ENCODE measurements at regions not wholly inside any gene's neighbourhood (a gene's known extent, or its start where the extent isn't known, plus 50 kb on each side); places are given as distances from the start of the nearest gene placed in this dataset.

GRCh38 chr20:11118802-11119380 is 445.1 kb upstream of the JAG1 start:
- Histone ChIP-seq H3K27ac (ENCODE audit: low read depth, low read length) (peak overlapping the region; percentile 88), H3K9ac (ENCODE audit: low read length) (peak overlapping the region; percentile 9), H3K36me3 (ENCODE audit: insufficient read depth, low read length) (no peaks in the 10 kb centered on the region), H3K79me2 (ENCODE audit: insufficient read depth, low read length) (no peaks in the 10 kb centered on the region), H4K20me1 (ENCODE audit: insufficient read depth, low read length) (no peaks in the 10 kb centered on the region), H3K4me3 (ENCODE audit: insufficient read depth, low read depth, low read length) (no peak overlapping the region), H3K9me3 (ENCODE audit: insufficient read depth, low read depth, low read length) (no peaks in the 10 kb centered on the region), H3K4me2 (ENCODE audit: low read length) (peak overlapping the region; percentile 0), H2AFZ (ENCODE audit: low read depth, low read length) (no peak overlapping the region), H3K4me1 (ENCODE audit: insufficient read depth, low read length) (peaks cover 26% of the 10 kb centered on the region), H3K27me3 (ENCODE audit: insufficient read depth, low read length) (no peaks in the 10 kb centered on the region)
- peak overlapping the region; percentile 97 for H3K27ac Mint-ChIP-seq (ENCODE audit: unreplicated experiment)
- TF ChIP-seq CTCF (IDR thresholded peaks at IDR 0.05; ENCODE audit: insufficient read depth, low read depth, low read length) = no peak
- no peak for TF ChIP-seq EZH2 (IDR thresholded peaks at IDR 0.05; ENCODE audit: insufficient read depth, low read length)
- H3K4me1 Mint-ChIP-seq (ENCODE audit: low read depth, unreplicated experiment) = peaks cover 31% of the 10 kb centered on the region
- H3K36me3 Mint-ChIP-seq (ENCODE audit: low read depth, unreplicated experiment) = peaks cover 2% of the 10 kb centered on the region
- DNase-seq (ENCODE audit: low read depth) (peak; percentile 66), FAIRE-seq (no peak)
- H3K9me3 Mint-ChIP-seq (ENCODE audit: unreplicated experiment) = no peaks in the 10 kb centered on the region
- no peaks in the 10 kb centered on the region for H3K27me3 Mint-ChIP-seq (ENCODE audit: low read depth, unreplicated experiment)
- no peak overlapping the region for H3K4me3 Mint-ChIP-seq (ENCODE audit: unreplicated experiment)

- H4K20me1 ChIP-seq (ENCODE audit: insufficient read depth, low read length) = no peaks in the 10 kb centered on the region
- H3K4me1 Mint-ChIP-seq (ENCODE audit: low read depth, unreplicated experiment) = peaks cover 37% of the 10 kb centered on the region
- H3K4me2 ChIP-seq (ENCODE audit: low read length) = peak overlapping the region; percentile 0
- no peak for TF ChIP-seq CTCF (IDR thresholded peaks at IDR 0.05; ENCODE audit: insufficient read depth, low read depth, low read length)
- no peak for TF ChIP-seq EZH2 (IDR thresholded peaks at IDR 0.05; ENCODE audit: insufficient read depth, low read length)
- no peaks in the 10 kb centered on the region for H3K79me2 ChIP-seq (ENCODE audit: insufficient read depth, low read length)
- peaks cover 26% of the 10 kb centered on the region for H3K4me1 ChIP-seq (ENCODE audit: insufficient read depth, low read length)
- H3K4me3 ChIP-seq (ENCODE audit: insufficient read depth, low read depth, low read length) = no peak overlapping the region
- no peaks in the 10 kb centered on the region for H3K9me3 ChIP-seq (ENCODE audit: insufficient read depth, low read depth, low read length)
- peak overlapping the region; percentile 9 for H3K9ac ChIP-seq (ENCODE audit: low read length)
- H3K36me3 ChIP-seq (ENCODE audit: insufficient read depth, low read length) = no peaks in the 10 kb centered on the region
- no peaks in the 10 kb centered on the region for H3K27me3 ChIP-seq (ENCODE audit: insufficient read depth, low read length)
- H3K27ac Mint-ChIP-seq (ENCODE audit: unreplicated experiment) = peak overlapping the region; percentile 43
- no peaks in the 10 kb centered on the region for H3K9me3 Mint-ChIP-seq (ENCODE audit: unreplicated experiment)
- peak overlapping the region; percentile 88 for H3K27ac ChIP-seq (ENCODE audit: low read depth, low read length)
- DNase-seq (ENCODE audit: low read depth) = no peak
- H3K36me3 Mint-ChIP-seq (ENCODE audit: low read depth, unreplicated experiment) = peaks cover 2% of the 10 kb centered on the region
- H3K4me3 Mint-ChIP-seq (ENCODE audit: unreplicated experiment) = no peak overlapping the region
- H3K27me3 Mint-ChIP-seq (ENCODE audit: low read depth, unreplicated experiment) = no peaks in the 10 kb centered on the region
- H2AFZ ChIP-seq (ENCODE audit: low read depth, low read length) = no peak overlapping the region
- no peak for FAIRE-seq
Measured at GRCh38 chr20:11119573-11119972, 445.8 kb upstream of the JAG1 start.

- Histone ChIP-seq H3K9me3 (ENCODE audit: insufficient read depth, low read depth, low read length) (no peaks in the 10 kb centered on the region), H2AFZ (ENCODE audit: low read depth, low read length) (no peak overlapping the region), H4K20me1 (ENCODE audit: insufficient read depth, low read length) (no peaks in the 10 kb centered on the region), H3K4me3 (ENCODE audit: insufficient read depth, low read depth, low read length) (no peak overlapping the region), H3K9ac (ENCODE audit: low read length) (no peak overlapping the region), H3K4me2 (ENCODE audit: low read length) (no peak overlapping the region), H3K4me1 (ENCODE audit: insufficient read depth, low read length) (peaks cover 26% of the 10 kb centered on the region), H3K27me3 (ENCODE audit: insufficient read depth, low read length) (no peaks in the 10 kb centered on the region), H3K27ac (ENCODE audit: low read depth, low read length) (peak overlapping the region; percentile 88), H3K36me3 (ENCODE audit: insufficient read depth, low read length) (no peaks in the 10 kb centered on the region), H3K79me2 (ENCODE audit: insufficient read depth, low read length) (no peaks in the 10 kb centered on the region)
- H3K4me1 Mint-ChIP-seq (ENCODE audit: low read depth, unreplicated experiment) = peaks cover 46% of the 10 kb centered on the region
- FAIRE-seq (no peak), DNase-seq (ENCODE audit: low read depth) (peak; percentile 42)
- TF ChIP-seq EZH2 (IDR thresholded peaks at IDR 0.05; ENCODE audit: insufficient read depth, low read length) = no peak
- no peak for TF ChIP-seq CTCF (IDR thresholded peaks at IDR 0.05; ENCODE audit: insufficient read depth, low read depth, low read length)
- H3K9me3 Mint-ChIP-seq (ENCODE audit: unreplicated experiment) = no peaks in the 10 kb centered on the region
- H3K36me3 Mint-ChIP-seq (ENCODE audit: low read depth, unreplicated experiment) = peaks cover 2% of the 10 kb centered on the region
- H3K27ac Mint-ChIP-seq (ENCODE audit: unreplicated experiment) = peak overlapping the region; percentile 44
- no peak overlapping the region for H3K4me3 Mint-ChIP-seq (ENCODE audit: unreplicated experiment)
- no peaks in the 10 kb centered on the region for H3K27me3 Mint-ChIP-seq (ENCODE audit: low read depth, unreplicated experiment)
Measured at GRCh38 chr20:11120431-11120830, 446.6 kb upstream of the JAG1 start.
